IMR-90 (cell line): ENCODE measurements at regions not wholly inside any gene's neighbourhood (a gene's known extent, or its start where the extent isn't known, plus 50 kb on each side); places are given as distances from the start of the nearest gene placed in this dataset.

ENCODE experiments used
- ATAC-seq: fragments of 200-7000 bp; cut with Tn5 transposase; 2 replicates; pipeline ENCODE4 v1.9.1; 2020; ENCODE audit warnings: low read depth, mild to moderate bottlenecking, moderate library complexity
- BruUV-seq: library from RNA; stranded (reverse); fragments of 400-500 nt; replicated peaks from 2 replicates; lab custom pipeline; 2021; lab: Mats Ljungman, UMichigan
- CTCF ChIA-PET: fragments of 300-600 bp; formaldehyde crosslinking; extraction: SDS; loops from one replicate; lab custom pipeline; 2021; ENCODE audit warnings: antibody characterized with exemption; lab: Yijun Ruan, JAX
- POLR2A ChIA-PET: fragments of 300-600 bp; sonication (Branson Sonifier 250); formaldehyde crosslinking; loops from one replicate; lab custom pipeline; 2022; ENCODE audit warnings: antibody characterized with exemption; ENCODE audit not compliant: unreplicated experiment; lab: Charles Lee
- DNase-seq: peaks from one replicate; pipeline ENCODE4 v3.0.0; 2013
- H2AFZ ChIP-seq: replicated peaks from 2 replicates; pipeline ENCODE3; 2013; ENCODE audit warnings: low read length, mild to moderate bottlenecking; ENCODE audit not compliant: poor library complexity
- H2AK5ac ChIP-seq: 2 replicates; pipeline ENCODE4 v1.6.1; 2013; ENCODE audit warnings: low read depth, low read length, inconsistent platforms
- H2AK9ac ChIP-seq: replicated peaks from 2 replicates; pipeline ENCODE3; 2013; ENCODE audit warnings: mild to moderate bottlenecking, low read depth, low read length, moderate library complexity; ENCODE audit not compliant: poor library complexity
- H2BK120ac ChIP-seq: 2 replicates; pipeline ENCODE4 v1.6.1; 2013; ENCODE audit warnings: low read depth, low read length, inconsistent platforms
- H2BK15ac ChIP-seq: 3 replicates; pipeline ENCODE4 v1.6.1; 2013; ENCODE audit warnings: low read depth, low read length, inconsistent platforms
- H2BK20ac ChIP-seq: 2 replicates; pipeline ENCODE4 v1.6.1; 2013; ENCODE audit warnings: low read depth, mild to moderate bottlenecking, inconsistent platforms, low read length, moderate library complexity
- H2BK5ac ChIP-seq: 2 replicates; pipeline ENCODE4 v1.6.1; 2013; ENCODE audit warnings: mild to moderate bottlenecking, low read depth, low read length, inconsistent platforms; ENCODE audit not compliant: poor library complexity, severe bottlenecking
- H3K14ac ChIP-seq: replicated peaks from 2 replicates; pipeline ENCODE4 v1.6.1; 2013; ENCODE audit warnings: low read depth, low read length, inconsistent platforms
- H3K18ac ChIP-seq: 2 replicates; pipeline ENCODE4 v1.6.1; 2013; ENCODE audit warnings: low read depth, low read length, control low read depth
- H3K23ac ChIP-seq: 2 replicates; pipeline ENCODE4 v1.6.1; 2013; ENCODE audit warnings: low read depth, low read length, inconsistent platforms
- H3K27ac ChIP-seq: 2 replicates; pipeline ENCODE4 v1.5.1; 2013; ENCODE audit warnings: mild to moderate bottlenecking, control low read depth, low read length; ENCODE audit not compliant: insufficient read depth
- H3K27me3 ChIP-seq: 2 replicates; pipeline ENCODE4 v1.6.1; 2013; ENCODE audit warnings: low read length; ENCODE audit not compliant: control insufficient read depth, insufficient read depth
- H3K36me3 ChIP-seq: 2 replicates; pipeline ENCODE4 v1.6.1; 2013; ENCODE audit warnings: low read length, mixed read lengths; ENCODE audit not compliant: control insufficient read depth, insufficient read depth
- H3K4ac ChIP-seq: 2 replicates; pipeline ENCODE4 v1.6.1; 2013; ENCODE audit warnings: low read depth, low read length, inconsistent platforms
- H3K4me1 ChIP-seq: 2 replicates; pipeline ENCODE4 v1.6.1; 2013; ENCODE audit warnings: low read length, mixed read lengths; ENCODE audit not compliant: control insufficient read depth, insufficient read depth
- H3K4me2 ChIP-seq: 2 replicates; pipeline ENCODE4 v1.6.1; 2013; ENCODE audit warnings: low read depth, mild to moderate bottlenecking, control low read depth, low read length, moderate library complexity
- H3K4me3 ChIP-seq: 2 replicates; pipeline ENCODE4 v1.5.1; 2013; ENCODE audit warnings: low read depth, mild to moderate bottlenecking, control low read depth, low read length, moderate library complexity; ENCODE audit not compliant: insufficient read depth
- H3K56ac ChIP-seq: 2 replicates; pipeline ENCODE4 v1.6.1; 2013; ENCODE audit warnings: low read length, inconsistent platforms; ENCODE audit not compliant: insufficient read depth; ENCODE audit errors: extremely low read depth
- H3K79me1 ChIP-seq, 2 experiments: 2 replicates each; pipeline ENCODE4 v1.6.1; 2013; ENCODE audit warnings: low read length in 2 of 2, inconsistent platforms in 1 of 2, low read depth in 1 of 2
- H3K9ac ChIP-seq: 2 replicates; pipeline ENCODE4 v1.6.1; 2013; ENCODE audit warnings: low read depth, low read length, control low read depth
- H3K9me1 ChIP-seq: 2 replicates; pipeline ENCODE4 v1.6.1; 2013; ENCODE audit warnings: low read length, inconsistent platforms; ENCODE audit not compliant: insufficient read depth
- H3K9me3 ChIP-seq: 2 replicates; pipeline ENCODE4 v1.6.1; 2013; ENCODE audit warnings: low read length; ENCODE audit not compliant: control insufficient read depth, insufficient read depth
- H4K20me1 ChIP-seq: 2 replicates; pipeline ENCODE4 v1.6.1; 2013; ENCODE audit warnings: low read length, inconsistent platforms; ENCODE audit not compliant: insufficient read depth
- H4K5ac ChIP-seq: 2 replicates; pipeline ENCODE4 v1.6.1; 2013; ENCODE audit warnings: mild to moderate bottlenecking, low read depth, low read length, control low read depth
- H4K8ac ChIP-seq, 2 experiments: 2 replicates each; pipeline ENCODE4 v1.6.1; 2013; ENCODE audit warnings: low read depth in 2 of 2, low read length in 2 of 2, control low read depth in 1 of 2, inconsistent platforms in 1 of 2
- H4K91ac ChIP-seq: 2 replicates; pipeline ENCODE4 v1.6.1; 2013; ENCODE audit warnings: low read depth, low read length, inconsistent platforms; ENCODE audit not compliant: insufficient read depth
- CHD1 ChIP-seq: IDR thresholded peaks from 2 replicates; pipeline ENCODE4 v1.6.1; 2012; ENCODE audit warnings: low read depth, low read length, improper control_type of control experiment
- MAFK ChIP-seq: IDR thresholded peaks from 2 replicates; pipeline ENCODE4 v1.6.1; 2012; ENCODE audit warnings: low read depth, low read length, improper control_type of control experiment
- MAZ ChIP-seq: IDR thresholded peaks from 2 replicates; pipeline ENCODE4 v1.6.1; 2012; ENCODE audit warnings: low read depth, mild to moderate bottlenecking, low read length, improper control_type of control experiment, moderate library complexity, borderline replicate concordance
- NFE2L2 ChIP-seq: fragments of 150-350 bp; IDR thresholded peaks from 2 replicates; pipeline ENCODE4 v1.6.1; 2016; ENCODE audit warnings: low read depth, mild to moderate bottlenecking, low read length
- RFX5 ChIP-seq: IDR thresholded peaks from 2 replicates; pipeline ENCODE4 v1.8.0; 2012; ENCODE audit warnings: low read depth, mild to moderate bottlenecking, low read length, moderate library complexity
- WGBS, 2 experiments: methylation state at CpG; one replicate each; pipeline versions ENCODE4 v1.1.5 to v1.1.7; 2013; ENCODE audit warnings: missing lambda C conversion rate in 2 of 2; ENCODE audit not compliant: insufficient read length in 1 of 2; ENCODE audit errors: extremely low coverage in 2 of 2; 5-methylcytosine and 5-hydroxymethylcytosine counted together
- dilution Hi-C: fragments of 300-500 bp; cut with HindIII; formaldehyde crosslinking; loops from one replicate; pipeline ENCODE4 v1.14.3; 2018; ENCODE audit warnings: low sequenced_read_pairs; ENCODE audit not compliant: unreplicated experiment
- in situ Hi-C: fragments of 300-500 bp; cut with MboI; formaldehyde crosslinking; loops from 3 replicates; pipeline ENCODE4 v1.14.3; 2019; ENCODE audit warnings: low sequenced_read_pairs, inconsistent platforms, mixed read lengths
- intact Hi-C: fragments of 100-400 bp; cut with micrococcal nuclease; formaldehyde crosslinking; loops from 2 replicates; pipeline ENCODE4 v1.10.0; 2022

DNA sequence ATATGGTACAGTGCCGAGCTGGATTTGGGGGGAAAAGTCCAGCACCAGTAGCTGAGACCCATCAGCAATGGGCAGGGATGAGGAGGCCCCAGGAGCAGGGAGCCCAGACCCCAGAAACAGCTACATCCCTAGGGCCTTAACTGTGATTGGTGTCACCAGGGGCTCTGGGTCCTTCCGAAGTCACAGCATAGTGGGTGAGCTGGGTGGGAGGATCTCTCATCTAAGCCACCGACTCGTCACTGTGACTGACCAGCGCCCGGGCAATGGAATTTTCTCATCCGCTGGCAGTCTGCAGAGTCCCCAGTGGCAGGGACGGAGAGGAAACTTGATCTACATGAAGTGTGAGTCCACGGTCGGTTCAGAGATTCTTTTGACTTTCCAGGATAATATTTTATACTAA is 186.5 kb downstream of the SH3BP4 start:
- WGBS, 2 experiments = no CpG with 5 or more reads among the region's 10 CpGs
- Histone ChIP-seq H3K4me2 (no peak overlapping the region), H3K27ac (no peak overlapping the region), H3K79me1 (no peaks in the 10 kb centered on the region), H3K27me3 (peaks cover 40% of the 10 kb centered on the region), H2BK120ac (no peak overlapping the region), H3K4me3 (no peak overlapping the region), H3K9me3 (no peaks in the 10 kb centered on the region), H4K5ac (no peak overlapping the region), H3K9ac (no peak overlapping the region), H2BK20ac (no peak overlapping the region), H2BK5ac (no peak overlapping the region), H2AFZ (no peak overlapping the region), H3K9me1 (no peaks in the 10 kb centered on the region), H3K14ac (no peak overlapping the region), H4K8ac (no peak overlapping the region), H3K36me3 (no peaks in the 10 kb centered on the region), H4K91ac (no peak overlapping the region), H3K18ac (no peak overlapping the region), H3K4ac (no peak overlapping the region), H3K23ac (no peak overlapping the region), H3K4me1 (no peaks in the 10 kb centered on the region), H2AK5ac (no peak overlapping the region), H2BK15ac (no peak overlapping the region), H3K56ac (no peak overlapping the region), H2AK9ac (no peak overlapping the region), H4K20me1 (no peaks in the 10 kb centered on the region)
- DNase-seq (no peak), ATAC-seq (no peak)
- in situ Hi-C loops (loop anchor here (5.0 to 10.0 kb wide), 2 partner anchors 536 to 609 kb away; no protein-coding TSS in a partner anchor), dilution Hi-C loops (loop anchor here (25.0 kb wide), 1 partner anchor 599 kb away; no protein-coding TSS in a partner anchor), intact Hi-C loops (loop anchor here (5.0 kb wide), 1 partner anchor 124 kb away; no protein-coding TSS in a partner anchor)
- ChIA-PET POLR2A (no interaction called here), CTCF (interaction anchor here (1.1 kb wide), 1 partner anchor 455 kb away, joined by 3 read pairs; no protein-coding TSS in a partner anchor)
- BruUV-seq = no TSS peak
- no peak for TF ChIP-seq MAZ
- TF ChIP-seq MAFK = no peak
- no peak for TF ChIP-seq CHD1
- TF ChIP-seq NFE2L2 = no peak
- no peak for TF ChIP-seq RFX5
